GM12878 (cell line): ENCODE measurements at regions not wholly inside any gene's neighbourhood (a gene's known extent, or its start where the extent isn't known, plus 50 kb on each side); places are given as distances from the start of the nearest gene placed in this dataset.

Experiments used
- ATAC-seq: fragments of 200-7000 bp; cut with Tn5 transposase; 3 replicates; pipeline ENCODE4 v1.9.1; 2020; ENCODE audit warnings: mild to moderate bottlenecking, moderate library complexity
- BruUV-seq: library from RNA; stranded (reverse); fragments of 400-500 nt; replicated peaks from 2 replicates; lab custom pipeline; 2021; lab: Mats Ljungman, UMichigan
- CTCF ChIA-PET: fragments of 300-600 bp; sonication (Branson Sonifier 250); formaldehyde crosslinking; extraction: SDS; loops from one replicate; lab custom pipeline; 2021; ENCODE audit warnings: inconsistent platforms; lab: Yijun Ruan, JAX
- POLR2A ChIA-PET: fragments of 350-600 bp; formaldehyde crosslinking; extraction: SDS; loops from one replicate; lab custom pipeline; 2021; ENCODE audit warnings: inconsistent platforms; lab: Charles Lee
- RAD21 ChIA-PET: fragments of 300-600 bp; sonication (Branson Sonifier 250); formaldehyde crosslinking; loops from one replicate; lab custom pipeline; 2023; ENCODE audit warnings: antibody characterized with exemption; ENCODE audit not compliant: unreplicated experiment; lab: Charles Lee
- SMC1A ChIA-PET: fragments of 300-600 bp; sonication (Branson Sonifier 250); formaldehyde crosslinking; loops from one replicate; lab custom pipeline; 2023; ENCODE audit not compliant: unreplicated experiment, uncharacterized antibody; lab: Charles Lee
- DNase-seq: peaks from one replicate; pipeline ENCODE4 v3.0.0-alpha.2; 2011; ENCODE audit warnings: low read depth, low spot score
- FAIRE-seq: peaks from 3 replicates; lab custom pipeline; 2011; peaks lifted over from hg19 to GRCh38; lab: Jason Lieb, UNC
- H2AFZ ChIP-seq: 2 replicates; pipeline ENCODE4 v1.6.0; 2011; ENCODE audit warnings: low read depth, low read length, control low read depth; ENCODE audit not compliant: control insufficient read depth
- H3K27ac ChIP-seq: 2 replicates; pipeline ENCODE4 v1.5.1; 2011; ENCODE audit warnings: control low read depth; ENCODE audit not compliant: control insufficient read depth, insufficient read depth
- H3K27me3 ChIP-seq, 2 experiments: replicated peaks in 1 of 2; 2 replicates each; pipeline versions ENCODE4 v1.6.0 to v1.6.1; 2011; ENCODE audit warnings: low read length in 1 of 2; ENCODE audit not compliant: control insufficient read depth in 2 of 2, insufficient read depth in 2 of 2
- H3K36me3 ChIP-seq, 2 experiments: 2 replicates each; pipeline ENCODE4 v1.5.1; 2011; ENCODE audit warnings: low read length in 1 of 2; ENCODE audit not compliant: control insufficient read depth in 2 of 2, insufficient read depth in 2 of 2
- H3K4me1 ChIP-seq: 2 replicates; pipeline ENCODE4 v1.6.1; 2011; ENCODE audit warnings: mild to moderate bottlenecking, low read length, moderate library complexity, mixed read lengths; ENCODE audit not compliant: control insufficient read depth, insufficient read depth
- H3K4me2 ChIP-seq: 2 replicates; pipeline ENCODE4 v1.6.0; 2011; ENCODE audit warnings: control low read depth; ENCODE audit not compliant: control insufficient read depth, insufficient read depth
- H3K4me3 ChIP-seq: fragments of 200-600 bp; sonication (generic); 2 replicates; pipeline ENCODE4 v1.5.1; 2016
- H3K79me2 ChIP-seq: 2 replicates; pipeline ENCODE4 v1.6.0; 2011; ENCODE audit warnings: low read length; ENCODE audit not compliant: control insufficient read depth, insufficient read depth
- H3K9ac ChIP-seq: 2 replicates; pipeline ENCODE4 v1.8.0; 2011; ENCODE audit warnings: low read length, control low read depth, mixed read lengths; ENCODE audit not compliant: control insufficient read depth, insufficient read depth
- H3K9me3 ChIP-seq: replicated peaks from 3 replicates; pipeline ENCODE4 v1.5.1; 2011; ENCODE audit warnings: mild to moderate bottlenecking, low read length; ENCODE audit not compliant: control insufficient read depth, insufficient read depth
- H4K20me1 ChIP-seq: 2 replicates; pipeline ENCODE4 v1.6.0; 2011; ENCODE audit not compliant: control insufficient read depth, insufficient read depth
- ELK1 ChIP-seq: IDR thresholded peaks from 2 replicates; pipeline ENCODE4 v1.6.1; 2012; ENCODE audit warnings: low read depth, low read length, improper control_type of control experiment
- HCFC1 ChIP-seq: fragments of 150-350 bp; IDR thresholded peaks from 2 replicates; pipeline ENCODE4 v1.6.1; 2014; ENCODE audit warnings: low read length
- PAX5 ChIP-seq: IDR thresholded peaks from 2 replicates; pipeline ENCODE4 v1.6.1; 2011; ENCODE audit warnings: low read depth, low read length, borderline replicate concordance
- POLR2AphosphoS2 ChIP-seq: IDR thresholded peaks from 2 replicates; pipeline ENCODE4 v1.6.1; 2011; ENCODE audit warnings: low read depth, mild to moderate bottlenecking, low read length, improper control_type of control experiment, moderate library complexity
- POU2F2 ChIP-seq: IDR thresholded peaks from 3 replicates; pipeline ENCODE4 v1.6.1; 2011; ENCODE audit warnings: low read depth, mild to moderate bottlenecking, low read length, borderline replicate concordance
- SMAD1 ChIP-seq: fragments of 450-650 bp; IDR thresholded peaks from 2 replicates; pipeline ENCODE4 v1.6.1; 2018; ENCODE audit warnings: mild to moderate bottlenecking, low read depth; ENCODE audit not compliant: partially characterized antibody
- STAT3 ChIP-seq: IDR thresholded peaks from 2 replicates; pipeline ENCODE4 v1.6.1; 2011; ENCODE audit warnings: low read depth, low read length, improper control_type of control experiment
- TCF3 ChIP-seq: IDR thresholded peaks from 2 replicates; pipeline ENCODE4 v1.6.1; 2012; ENCODE audit warnings: low read depth, mild to moderate bottlenecking, low read length, borderline replicate concordance; ENCODE audit not compliant: insufficient read depth
- ZBTB33 ChIP-seq: fragments of 450-650 bp; IDR thresholded peaks from 2 replicates; pipeline ENCODE4 v1.6.1; 2017; ENCODE audit warnings: mild to moderate bottlenecking
- WGBS: methylation state at CpG from one replicate; pipeline ENCODE4 v1.1.6; 2016; ENCODE audit warnings: low lambda C conversion rate; ENCODE audit not compliant: insufficient replicate concordance, insufficient coverage; ENCODE audit errors: missing lambda C conversion rate; 5-methylcytosine and 5-hydroxymethylcytosine counted together
- in situ Hi-C: fragments of 300-500 bp; cut with MboI; formaldehyde crosslinking; loops from 9 replicates; pipeline ENCODE4 v1.14.3; 2018; ENCODE audit warnings: mixed read lengths
- intact Hi-C: fragments of 100-400 bp; cut with micrococcal nuclease; formaldehyde crosslinking; loops from one replicate; pipeline ENCODE4 v1.14.2; 2022; ENCODE audit not compliant: unreplicated experiment

GRCh38 chr22:48486134-48486532 is 1341.5 kb downstream of the BRD1 start:
- no peaks in the 10 kb centered on the region for H4K20me1 ChIP-seq
- no peaks in the 10 kb centered on the region for H3K4me1 ChIP-seq
- H3K4me3 ChIP-seq: no peak overlapping the region
- no peak overlapping the region for H2AFZ ChIP-seq
- ATAC-seq: no peak
- no peak overlapping the region for H3K27ac ChIP-seq
- no peak overlapping the region for H3K9ac ChIP-seq
- SMC1A ChIA-PET: no interaction called here
- FAIRE-seq: no peak
- RAD21 ChIA-PET: no interaction called here
- intact Hi-C loops: no loop called here
- no peaks in the 10 kb centered on the region for H3K79me2 ChIP-seq
- POLR2A ChIA-PET: no interaction called here
- H3K9me3 ChIP-seq: no peaks in the 10 kb centered on the region
- TF ChIP-seq ZBTB33: no peak
- TF ChIP-seq SMAD1: no peak
- no peak for TF ChIP-seq PAX5
- no peak for TF ChIP-seq TCF3
- no peak for TF ChIP-seq POU2F2
- no peak for TF ChIP-seq HCFC1
- TF ChIP-seq STAT3: no peak
- TF ChIP-seq ELK1: no peak
- TF ChIP-seq POLR2AphosphoS2: no peak
- peaks cover 0 to 2% of the 10 kb centered on the region in 2 experiments; a peak in 2 of 4 replicates for H3K27me3 ChIP-seq
- no peak overlapping the region for H3K4me2 ChIP-seq
- BruUV-seq: no TSS peak
- in situ Hi-C loops: loop anchor here (25.0 kb wide), 1 partner anchor 1924 kb away; no protein-coding TSS in a partner anchor
- H3K36me3 ChIP-seq: no peaks in the 10 kb centered on the region
- WGBS: 26% methylated on average over 10 of the region's 11 CpGs
- CTCF ChIA-PET: no interaction called here
- DNase-seq: no peak
